GM12878 (cell line): ENCODE measurements at regions not wholly inside any gene's neighbourhood (a gene's known extent, or its start where the extent isn't known, plus 50 kb on each side); places are given as distances from the start of the nearest gene placed in this dataset.

Experiments used
- ATAC-seq: fragments of 200-7000 bp; cut with Tn5 transposase; 3 replicates; pipeline ENCODE4 v1.9.1; 2020; ENCODE audit warnings: mild to moderate bottlenecking, moderate library complexity
- BruUV-seq: library from RNA; stranded (reverse); fragments of 400-500 nt; replicated peaks from 2 replicates; lab custom pipeline; 2021; lab: Mats Ljungman, UMichigan
- CTCF ChIA-PET: fragments of 300-600 bp; sonication (Branson Sonifier 250); formaldehyde crosslinking; extraction: SDS; loops from one replicate; lab custom pipeline; 2021; ENCODE audit warnings: inconsistent platforms; lab: Yijun Ruan, JAX
- POLR2A ChIA-PET: fragments of 350-600 bp; formaldehyde crosslinking; extraction: SDS; loops from one replicate; lab custom pipeline; 2021; ENCODE audit warnings: inconsistent platforms; lab: Charles Lee
- RAD21 ChIA-PET: fragments of 300-600 bp; sonication (Branson Sonifier 250); formaldehyde crosslinking; loops from one replicate; lab custom pipeline; 2023; ENCODE audit warnings: antibody characterized with exemption; ENCODE audit not compliant: unreplicated experiment; lab: Charles Lee
- SMC1A ChIA-PET: fragments of 300-600 bp; sonication (Branson Sonifier 250); formaldehyde crosslinking; loops from one replicate; lab custom pipeline; 2023; ENCODE audit not compliant: unreplicated experiment, uncharacterized antibody; lab: Charles Lee
- DNase-seq: peaks from one replicate; pipeline ENCODE4 v3.0.0-alpha.2; 2011; ENCODE audit warnings: low read depth, low spot score
- FAIRE-seq: peaks from 3 replicates; lab custom pipeline; 2011; peaks lifted over from hg19 to GRCh38; lab: Jason Lieb, UNC
- H2AFZ ChIP-seq: 2 replicates; pipeline ENCODE4 v1.6.0; 2011; ENCODE audit warnings: low read depth, low read length, control low read depth; ENCODE audit not compliant: control insufficient read depth
- H3K27ac ChIP-seq: 2 replicates; pipeline ENCODE4 v1.5.1; 2011; ENCODE audit warnings: control low read depth; ENCODE audit not compliant: control insufficient read depth, insufficient read depth
- H3K27me3 ChIP-seq, 2 experiments: replicated peaks in 1 of 2; 2 replicates each; pipeline versions ENCODE4 v1.6.0 to v1.6.1; 2011; ENCODE audit warnings: low read length in 1 of 2; ENCODE audit not compliant: control insufficient read depth in 2 of 2, insufficient read depth in 2 of 2
- H3K36me3 ChIP-seq, 2 experiments: 2 replicates each; pipeline ENCODE4 v1.5.1; 2011; ENCODE audit warnings: low read length in 1 of 2; ENCODE audit not compliant: control insufficient read depth in 2 of 2, insufficient read depth in 2 of 2
- H3K4me1 ChIP-seq: 2 replicates; pipeline ENCODE4 v1.6.1; 2011; ENCODE audit warnings: mild to moderate bottlenecking, low read length, moderate library complexity, mixed read lengths; ENCODE audit not compliant: control insufficient read depth, insufficient read depth
- H3K4me2 ChIP-seq: 2 replicates; pipeline ENCODE4 v1.6.0; 2011; ENCODE audit warnings: control low read depth; ENCODE audit not compliant: control insufficient read depth, insufficient read depth
- H3K4me3 ChIP-seq: fragments of 200-600 bp; sonication (generic); 2 replicates; pipeline ENCODE4 v1.5.1; 2016
- H3K79me2 ChIP-seq: 2 replicates; pipeline ENCODE4 v1.6.0; 2011; ENCODE audit warnings: low read length; ENCODE audit not compliant: control insufficient read depth, insufficient read depth
- H3K9ac ChIP-seq: 2 replicates; pipeline ENCODE4 v1.8.0; 2011; ENCODE audit warnings: low read length, control low read depth, mixed read lengths; ENCODE audit not compliant: control insufficient read depth, insufficient read depth
- H3K9me3 ChIP-seq: replicated peaks from 3 replicates; pipeline ENCODE4 v1.5.1; 2011; ENCODE audit warnings: mild to moderate bottlenecking, low read length; ENCODE audit not compliant: control insufficient read depth, insufficient read depth
- H4K20me1 ChIP-seq: 2 replicates; pipeline ENCODE4 v1.6.0; 2011; ENCODE audit not compliant: control insufficient read depth, insufficient read depth
- CBX3 ChIP-seq: fragments of 200-600 bp; sonication (generic); IDR thresholded peaks from 2 replicates; pipeline ENCODE4 v1.6.1; 2016; ENCODE audit warnings: low read depth, borderline replicate concordance
- EED ChIP-seq: sonication (generic); IDR thresholded peaks from 2 replicates; pipeline ENCODE4 v1.6.1; 2016; ENCODE audit warnings: antibody characterized with exemption, low read depth
- MXI1 ChIP-seq: fragments of 150-350 bp; IDR thresholded peaks from 2 replicates; pipeline ENCODE4 v1.6.1; 2011; ENCODE audit warnings: low read depth, mild to moderate bottlenecking, inconsistent platforms, low read length, improper control_type of control experiment
- MYB ChIP-seq: fragments of 150-350 bp; IDR thresholded peaks from 2 replicates; pipeline ENCODE4 v1.6.1; 2014; ENCODE audit warnings: mild to moderate bottlenecking, low read depth, low read length, borderline replicate concordance
- NFIC ChIP-seq: IDR thresholded peaks from 2 replicates; pipeline ENCODE4 v1.6.1; 2012; ENCODE audit warnings: low read depth, mild to moderate bottlenecking, inconsistent platforms, low read length, moderate library complexity
- RFX5 ChIP-seq: IDR thresholded peaks from 2 replicates; pipeline ENCODE4 v1.6.1; 2011; ENCODE audit warnings: low read depth, low read length, improper control_type of control experiment
- whole genome bisulfite sequencing: methylation state at CpG from one replicate; pipeline ENCODE4 v1.1.6; 2016; ENCODE audit warnings: low lambda C conversion rate; ENCODE audit not compliant: insufficient replicate concordance, insufficient coverage; ENCODE audit errors: missing lambda C conversion rate; 5-methylcytosine and 5-hydroxymethylcytosine counted together
- in situ Hi-C: fragments of 300-500 bp; cut with MboI; formaldehyde crosslinking; loops from 9 replicates; pipeline ENCODE4 v1.14.3; 2018; ENCODE audit warnings: mixed read lengths
- intact Hi-C: fragments of 100-400 bp; cut with micrococcal nuclease; formaldehyde crosslinking; loops from one replicate; pipeline ENCODE4 v1.14.2; 2022; ENCODE audit not compliant: unreplicated experiment
- TF ChIP-seq, protein P1 (sequence below): IDR thresholded peaks from 2 replicates; pipeline ENCODE4 v1.6.1; 2011; ENCODE audit warnings: low read depth, low read length, improper control_type of control experiment, borderline replicate concordance
- TF ChIP-seq, protein P2 (sequence below): fragments of 450-650 bp; IDR thresholded peaks from 2 replicates; pipeline ENCODE4 v1.6.1; 2017; ENCODE audit warnings: mild to moderate bottlenecking, low read depth, inconsistent platforms; ENCODE audit not compliant: poor library complexity, severe bottlenecking
- TF ChIP-seq, protein P3 (sequence below): fragments of 450-650 bp; formaldehyde crosslinking; IDR thresholded peaks from 2 replicates; pipeline ENCODE4 v1.4.0; 2022; ENCODE audit warnings: mild to moderate bottlenecking, moderate library complexity
- TF ChIP-seq, protein P4 (sequence below): fragments of 450-650 bp; IDR thresholded peaks from 2 replicates; pipeline ENCODE4 v1.6.1; 2016; ENCODE audit warnings: mild to moderate bottlenecking, moderate library complexity, borderline replicate concordance

DNA sequence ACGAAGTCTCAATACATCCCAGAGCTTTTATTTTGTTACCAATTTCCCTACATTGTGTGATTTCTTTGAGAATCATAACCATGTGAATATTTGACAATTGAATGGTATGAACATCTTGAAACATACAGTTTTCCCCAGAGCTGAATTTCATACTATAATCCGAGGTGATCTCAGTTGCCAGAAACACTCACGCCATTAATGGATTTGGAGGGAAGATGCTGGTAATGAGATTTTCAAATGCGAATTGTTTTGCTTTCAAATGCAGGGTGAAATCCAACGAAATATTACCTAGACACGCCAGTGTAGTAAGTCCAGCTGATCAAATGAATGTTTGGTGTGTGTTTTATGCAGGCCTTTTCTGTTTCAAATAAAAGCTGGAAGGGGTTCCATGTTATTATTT lies 277.8 kb upstream of the CDH5 start:
- ATAC-seq, result no peak
- Histone ChIP-seq H3K4me3 (no peak overlapping the region), H3K36me3 (no peaks in the 10 kb centered on the region), H3K4me2 (no peak overlapping the region), H3K27me3 (no peaks in the 10 kb centered on the region), H4K20me1 (no peaks in the 10 kb centered on the region), H3K4me1 (no peaks in the 10 kb centered on the region), H3K9ac (no peak overlapping the region), H3K79me2 (no peaks in the 10 kb centered on the region), H3K27ac (no peak overlapping the region), H2AFZ (no peak overlapping the region), H3K9me3 (no peaks in the 10 kb centered on the region)
- TF ChIP-seq MXI1 (no peak), EED (no peak), RFX5 (no peak), NFIC (no peak), CBX3 (no peak), MYB (no peak)
- TF ChIP-seq, protein P1, sequence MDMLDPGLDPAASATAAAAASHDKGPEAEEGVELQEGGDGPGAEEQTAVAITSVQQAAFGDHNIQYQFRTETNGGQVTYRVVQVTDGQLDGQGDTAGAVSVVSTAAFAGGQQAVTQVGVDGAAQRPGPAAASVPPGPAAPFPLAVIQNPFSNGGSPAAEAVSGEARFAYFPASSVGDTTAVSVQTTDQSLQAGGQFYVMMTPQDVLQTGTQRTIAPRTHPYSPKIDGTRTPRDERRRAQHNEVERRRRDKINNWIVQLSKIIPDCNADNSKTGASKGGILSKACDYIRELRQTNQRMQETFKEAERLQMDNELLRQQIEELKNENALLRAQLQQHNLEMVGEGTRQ, result no peak
- TF ChIP-seq, protein P2, sequence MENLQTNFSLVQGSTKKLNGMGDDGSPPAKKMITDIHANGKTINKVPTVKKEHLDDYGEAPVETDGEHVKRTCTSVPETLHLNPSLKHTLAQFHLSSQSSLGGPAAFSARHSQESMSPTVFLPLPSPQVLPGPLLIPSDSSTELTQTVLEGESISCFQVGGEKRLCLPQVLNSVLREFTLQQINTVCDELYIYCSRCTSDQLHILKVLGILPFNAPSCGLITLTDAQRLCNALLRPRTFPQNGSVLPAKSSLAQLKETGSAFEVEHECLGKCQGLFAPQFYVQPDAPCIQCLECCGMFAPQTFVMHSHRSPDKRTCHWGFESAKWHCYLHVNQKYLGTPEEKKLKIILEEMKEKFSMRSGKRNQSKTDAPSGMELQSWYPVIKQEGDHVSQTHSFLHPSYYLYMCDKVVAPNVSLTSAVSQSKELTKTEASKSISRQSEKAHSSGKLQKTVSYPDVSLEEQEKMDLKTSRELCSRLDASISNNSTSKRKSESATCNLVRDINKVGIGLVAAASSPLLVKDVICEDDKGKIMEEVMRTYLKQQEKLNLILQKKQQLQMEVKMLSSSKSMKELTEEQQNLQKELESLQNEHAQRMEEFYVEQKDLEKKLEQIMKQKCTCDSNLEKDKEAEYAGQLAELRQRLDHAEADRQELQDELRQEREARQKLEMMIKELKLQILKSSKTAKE, result no peak
- TF ChIP-seq, protein P3, sequence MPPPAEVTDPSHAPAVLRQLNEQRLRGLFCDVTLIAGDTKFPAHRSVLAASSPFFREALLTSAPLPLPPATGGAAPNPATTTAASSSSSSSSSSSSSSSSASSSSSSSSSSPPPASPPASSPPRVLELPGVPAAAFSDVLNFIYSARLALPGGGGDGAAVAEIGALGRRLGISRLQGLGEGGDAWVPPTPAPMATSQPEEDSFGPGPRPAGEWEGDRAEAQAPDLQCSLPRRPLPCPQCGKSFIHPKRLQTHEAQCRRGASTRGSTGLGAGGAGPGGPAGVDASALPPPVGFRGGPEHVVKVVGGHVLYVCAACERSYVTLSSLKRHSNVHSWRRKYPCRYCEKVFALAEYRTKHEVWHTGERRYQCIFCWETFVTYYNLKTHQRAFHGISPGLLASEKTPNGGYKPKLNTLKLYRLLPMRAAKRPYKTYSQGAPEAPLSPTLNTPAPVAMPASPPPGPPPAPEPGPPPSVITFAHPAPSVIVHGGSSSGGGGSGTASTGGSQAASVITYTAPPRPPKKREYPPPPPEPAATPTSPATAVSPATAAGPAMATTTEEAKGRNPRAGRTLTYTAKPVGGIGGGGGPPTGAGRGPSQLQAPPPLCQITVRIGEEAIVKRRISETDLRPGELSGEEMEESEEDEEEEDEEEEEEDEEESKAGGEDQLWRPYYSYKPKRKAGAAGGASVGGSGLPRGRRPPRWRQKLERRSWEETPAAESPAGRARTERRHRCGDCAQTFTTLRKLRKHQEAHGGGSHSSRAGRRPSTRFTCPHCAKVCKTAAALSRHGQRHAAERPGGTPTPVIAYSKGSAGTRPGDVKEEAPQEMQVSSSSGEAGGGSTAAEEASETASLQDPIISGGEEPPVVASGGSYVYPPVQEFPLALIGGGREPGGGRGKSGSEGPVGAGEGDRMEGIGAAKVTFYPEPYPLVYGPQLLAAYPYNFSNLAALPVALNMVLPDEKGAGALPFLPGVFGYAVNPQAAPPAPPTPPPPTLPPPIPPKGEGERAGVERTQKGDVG (CRISPR knock-in tag), result no peak
- TF ChIP-seq, protein P4, sequence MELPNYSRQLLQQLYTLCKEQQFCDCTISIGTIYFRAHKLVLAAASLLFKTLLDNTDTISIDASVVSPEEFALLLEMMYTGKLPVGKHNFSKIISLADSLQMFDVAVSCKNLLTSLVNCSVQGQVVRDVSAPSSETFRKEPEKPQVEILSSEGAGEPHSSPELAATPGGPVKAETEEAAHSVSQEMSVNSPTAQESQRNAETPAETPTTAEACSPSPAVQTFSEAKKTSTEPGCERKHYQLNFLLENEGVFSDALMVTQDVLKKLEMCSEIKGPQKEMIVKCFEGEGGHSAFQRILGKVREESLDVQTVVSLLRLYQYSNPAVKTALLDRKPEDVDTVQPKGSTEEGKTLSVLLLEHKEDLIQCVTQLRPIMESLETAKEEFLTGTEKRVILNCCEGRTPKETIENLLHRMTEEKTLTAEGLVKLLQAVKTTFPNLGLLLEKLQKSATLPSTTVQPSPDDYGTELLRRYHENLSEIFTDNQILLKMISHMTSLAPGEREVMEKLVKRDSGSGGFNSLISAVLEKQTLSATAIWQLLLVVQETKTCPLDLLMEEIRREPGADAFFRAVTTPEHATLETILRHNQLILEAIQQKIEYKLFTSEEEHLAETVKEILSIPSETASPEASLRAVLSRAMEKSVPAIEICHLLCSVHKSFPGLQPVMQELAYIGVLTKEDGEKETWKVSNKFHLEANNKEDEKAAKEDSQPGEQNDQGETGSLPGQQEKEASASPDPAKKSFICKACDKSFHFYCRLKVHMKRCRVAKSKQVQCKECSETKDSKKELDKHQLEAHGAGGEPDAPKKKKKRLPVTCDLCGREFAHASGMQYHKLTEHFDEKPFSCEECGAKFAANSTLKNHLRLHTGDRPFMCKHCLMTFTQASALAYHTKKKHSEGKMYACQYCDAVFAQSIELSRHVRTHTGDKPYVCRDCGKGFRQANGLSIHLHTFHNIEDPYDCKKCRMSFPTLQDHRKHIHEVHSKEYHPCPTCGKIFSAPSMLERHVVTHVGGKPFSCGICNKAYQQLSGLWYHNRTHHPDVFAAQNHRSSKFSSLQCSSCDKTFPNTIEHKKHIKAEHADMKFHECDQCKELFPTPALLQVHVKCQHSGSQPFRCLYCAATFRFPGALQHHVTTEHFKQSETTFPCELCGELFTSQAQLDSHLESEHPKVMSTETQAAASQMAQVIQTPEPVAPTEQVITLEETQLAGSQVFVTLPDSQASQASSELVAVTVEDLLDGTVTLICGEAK, result no peak
- 16% methylated on average over 6 of the region's 6 CpGs for WGBS
- ChIA-PET SMC1A (no interaction called here), RAD21 (interaction anchor here (0.8 kb wide), 1 partner anchor 10 kb away, joined by 3 read pairs; no protein-coding TSS in a partner anchor), POLR2A (no interaction called here), CTCF (no interaction called here)
- in situ Hi-C loops (no loop called here), intact Hi-C loops (no loop called here)
- no peak for FAIRE-seq
- DNase-seq, result no peak
- no TSS peak for BruUV-seq
